ENCODE measurements at regions not wholly inside any gene's neighbourhood (a gene's known extent, or its start where the extent isn't known, plus 50 kb on each side); places are given as distances from the start of the nearest gene placed in this dataset.

DNA sequence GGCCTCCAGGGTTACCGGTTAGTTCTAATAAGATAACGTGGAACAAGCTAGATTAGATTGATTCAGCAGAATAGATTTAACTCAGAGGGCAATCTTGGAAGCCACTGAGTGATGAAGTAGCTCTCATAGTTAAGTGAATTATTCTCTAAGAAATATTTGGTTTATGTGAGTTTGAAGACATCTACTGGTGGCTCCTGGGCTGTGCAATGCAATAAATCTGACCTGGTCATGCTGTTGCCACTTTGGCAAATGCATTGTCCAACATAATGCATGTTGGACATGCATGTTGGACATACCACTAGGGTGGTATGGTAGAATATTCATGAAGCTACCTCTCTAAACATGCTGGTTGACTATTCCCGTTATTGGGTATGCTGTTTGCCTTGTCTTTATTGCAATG lies 493.7 kb upstream of the VRK2 start:
- H3K4me1 ChIP-seq (ENCODE audit: control insufficient read depth, insufficient read depth, low read length), result no peaks in the 10 kb centered on the region
- no peaks in the 10 kb centered on the region for H3K9me3 ChIP-seq (replicated peaks; ENCODE audit: low read length)
- no peak overlapping the region for H3K4me2 ChIP-seq (ENCODE audit: low read length)
- no peak overlapping the region for H3K4me3 ChIP-seq (ENCODE audit: low read length)
- H3K36me3 ChIP-seq (ENCODE audit: insufficient read depth, low read length), result no peaks in the 10 kb centered on the region
- H3K27me3 ChIP-seq (ENCODE audit: control insufficient read depth, insufficient read depth, low read length), result no peaks in the 10 kb centered on the region
- no peak overlapping the region for H3K9ac ChIP-seq (ENCODE audit: low read depth, low read length)

DNA sequence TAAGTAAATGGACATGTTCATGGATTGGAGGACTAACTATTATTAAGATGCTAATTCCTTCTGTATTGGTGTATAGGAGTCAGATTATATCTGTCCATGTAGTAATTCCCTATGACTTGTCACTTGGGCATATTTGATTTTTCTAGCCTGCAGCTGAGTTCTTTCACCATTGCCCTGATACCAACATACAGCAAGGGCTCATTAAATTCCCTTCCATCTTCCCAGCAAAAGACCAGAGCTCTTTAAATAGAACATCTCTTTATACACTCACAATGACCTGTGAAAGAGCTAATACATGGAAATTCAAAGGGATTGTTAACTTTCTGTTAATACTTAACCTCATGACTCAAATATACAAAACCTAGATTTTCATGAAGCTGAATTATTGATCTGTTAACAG lies 492.3 kb upstream of the VRK2 start:
- H3K9me3 ChIP-seq (replicated peaks; ENCODE audit: low read length), result no peaks in the 10 kb centered on the region

DNA sequence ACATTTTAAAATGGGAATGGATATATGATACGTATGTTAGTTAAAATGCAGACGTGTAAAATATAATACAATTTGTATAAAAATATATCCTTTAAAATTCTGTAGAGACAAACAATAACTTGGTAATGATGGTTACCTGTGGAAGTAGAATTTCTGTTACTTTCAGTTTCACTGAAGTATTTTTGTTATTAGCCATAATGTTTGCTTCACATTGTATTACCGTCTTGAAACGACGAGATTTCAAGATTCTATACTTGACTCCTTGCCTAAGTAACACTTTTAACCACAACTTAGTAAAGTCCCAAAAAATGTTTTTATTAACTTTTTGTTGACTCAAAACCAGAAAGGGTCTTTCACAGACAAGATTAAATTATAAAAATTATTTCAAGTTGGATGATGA lies 488.3 kb upstream of the VRK2 start:
- Histone ChIP-seq H3K36me3 (ENCODE audit: insufficient read depth, low read length) (no peaks in the 10 kb centered on the region), H3K9me3 (replicated peaks; ENCODE audit: low read length) (no peaks in the 10 kb centered on the region), H3K9ac (ENCODE audit: low read depth, low read length) (no peak overlapping the region), H3K4me1 (ENCODE audit: control insufficient read depth, insufficient read depth, low read length) (no peaks in the 10 kb centered on the region), H3K4me2 (ENCODE audit: low read length) (no peak overlapping the region), H3K27me3 (ENCODE audit: control insufficient read depth, insufficient read depth, low read length) (no peaks in the 10 kb centered on the region), H3K4me3 (ENCODE audit: low read length) (no peak overlapping the region)

More for the DNA sequence above, 492.3 kb upstream of the VRK2 start:
- H3K4me2 ChIP-seq (ENCODE audit: low read length), result no peak overlapping the region
- no peaks in the 10 kb centered on the region for H3K27me3 ChIP-seq (ENCODE audit: control insufficient read depth, insufficient read depth, low read length)
- H3K9ac ChIP-seq (ENCODE audit: low read depth, low read length), result no peak overlapping the region
- no peak overlapping the region for H3K4me3 ChIP-seq (ENCODE audit: low read length)
- no peaks in the 10 kb centered on the region for H3K36me3 ChIP-seq (ENCODE audit: insufficient read depth, low read length)
- H3K4me1 ChIP-seq (ENCODE audit: control insufficient read depth, insufficient read depth, low read length), result no peaks in the 10 kb centered on the region

DNA sequence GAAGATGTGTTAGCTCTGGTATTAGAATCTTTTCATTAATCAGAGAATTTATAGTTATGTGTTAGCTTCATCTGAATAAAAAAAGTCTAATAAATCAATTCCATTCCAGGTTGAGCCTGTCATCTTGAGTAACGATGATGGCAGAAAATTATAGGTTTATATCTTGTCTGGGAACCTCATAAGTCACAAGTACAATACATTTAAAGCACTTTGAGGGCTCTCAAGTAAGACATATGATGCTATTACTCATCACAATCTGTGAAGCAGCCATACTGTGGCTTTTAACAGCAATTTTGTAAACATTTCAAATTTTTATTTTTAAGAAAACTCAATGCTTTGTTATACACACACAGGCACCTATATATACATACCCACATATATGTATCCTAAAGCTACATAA lies 484.1 kb upstream of the VRK2 start:
- Histone ChIP-seq H3K9ac (ENCODE audit: low read depth, low read length) (no peak overlapping the region), H3K4me2 (ENCODE audit: low read length) (no peak overlapping the region), H3K4me3 (ENCODE audit: low read length) (no peak overlapping the region), H3K9me3 (replicated peaks; ENCODE audit: low read length) (no peaks in the 10 kb centered on the region), H3K36me3 (ENCODE audit: insufficient read depth, low read length) (no peaks in the 10 kb centered on the region), H3K27me3 (ENCODE audit: control insufficient read depth, insufficient read depth, low read length) (no peaks in the 10 kb centered on the region), H3K4me1 (ENCODE audit: control insufficient read depth, insufficient read depth, low read length) (no peaks in the 10 kb centered on the region)

DNA sequence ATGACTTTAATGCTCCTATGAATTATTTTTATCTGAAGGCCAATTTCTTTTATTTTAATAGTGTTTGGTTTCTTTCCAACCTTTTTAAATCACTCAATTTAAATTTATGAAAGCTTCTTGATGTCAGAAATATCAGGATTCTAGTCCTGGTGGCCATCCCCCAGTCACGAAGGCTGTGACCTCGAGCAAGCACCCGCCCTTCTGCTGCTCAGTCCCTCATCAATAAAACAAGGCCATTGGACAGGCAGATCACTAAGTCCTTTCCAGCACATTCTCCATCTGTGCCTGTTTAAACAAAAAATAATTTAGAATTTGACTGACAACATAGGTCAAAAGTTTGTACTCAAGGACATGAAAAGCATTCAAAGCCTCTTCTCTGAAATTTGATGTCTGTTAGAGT lies 483.6 kb upstream of the VRK2 start:
- Histone ChIP-seq H3K27me3 (ENCODE audit: control insufficient read depth, insufficient read depth, low read length) (no peaks in the 10 kb centered on the region), H3K4me3 (ENCODE audit: low read length) (no peak overlapping the region), H3K36me3 (ENCODE audit: insufficient read depth, low read length) (no peaks in the 10 kb centered on the region), H3K4me2 (ENCODE audit: low read length) (no peak overlapping the region), H3K9ac (ENCODE audit: low read depth, low read length) (no peak overlapping the region), H3K4me1 (ENCODE audit: control insufficient read depth, insufficient read depth, low read length) (no peaks in the 10 kb centered on the region), H3K9me3 (replicated peaks; ENCODE audit: low read length) (no peaks in the 10 kb centered on the region)

DNA sequence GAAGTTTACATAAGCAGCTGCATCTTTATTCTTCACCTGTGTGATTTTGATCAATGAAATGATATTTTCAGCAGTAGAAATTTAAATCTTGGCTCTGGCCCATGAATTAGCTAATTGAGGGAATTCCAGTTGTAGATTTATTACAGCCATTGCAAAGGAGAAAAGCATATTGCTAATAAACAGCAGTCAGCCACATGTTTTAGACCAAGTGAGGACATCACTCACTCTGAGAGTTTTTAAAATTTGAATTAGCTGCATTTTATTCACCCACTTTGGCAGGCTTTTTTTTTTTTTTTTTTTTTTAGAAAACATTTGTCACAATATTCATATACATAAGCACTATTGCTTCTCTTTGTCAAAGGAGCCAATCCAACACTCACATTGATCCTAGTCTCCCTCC lies 479.4 kb upstream of the VRK2 start:
- Histone ChIP-seq H3K4me2 (ENCODE audit: low read length) (no peak overlapping the region), H3K36me3 (ENCODE audit: insufficient read depth, low read length) (no peaks in the 10 kb centered on the region), H3K27me3 (ENCODE audit: control insufficient read depth, insufficient read depth, low read length) (no peaks in the 10 kb centered on the region), H3K9me3 (replicated peaks; ENCODE audit: low read length) (no peaks in the 10 kb centered on the region), H3K9ac (ENCODE audit: low read depth, low read length) (no peak overlapping the region), H3K4me1 (ENCODE audit: control insufficient read depth, insufficient read depth, low read length) (no peaks in the 10 kb centered on the region), H3K4me3 (ENCODE audit: low read length) (no peak overlapping the region)

GRCh38 chr2:57569396-57569795 lies 477.2 kb upstream of the VRK2 start:
- Histone ChIP-seq H3K4me1 (ENCODE audit: control insufficient read depth, insufficient read depth, low read length) (no peaks in the 10 kb centered on the region), H3K9me3 (replicated peaks; ENCODE audit: low read length) (no peaks in the 10 kb centered on the region), H3K4me3 (ENCODE audit: low read length) (no peak overlapping the region), H3K4me2 (ENCODE audit: low read length) (no peak overlapping the region), H3K27me3 (ENCODE audit: control insufficient read depth, insufficient read depth, low read length) (no peaks in the 10 kb centered on the region), H3K9ac (ENCODE audit: low read depth, low read length) (no peak overlapping the region), H3K36me3 (ENCODE audit: insufficient read depth, low read length) (no peaks in the 10 kb centered on the region)

- Histone ChIP-seq H3K27me3 (ENCODE audit: control insufficient read depth, insufficient read depth, low read length) (no peaks in the 10 kb centered on the region), H3K4me2 (ENCODE audit: low read length) (no peak overlapping the region), H3K9me3 (replicated peaks; ENCODE audit: low read length) (no peaks in the 10 kb centered on the region), H3K4me3 (ENCODE audit: low read length) (no peak overlapping the region), H3K9ac (ENCODE audit: low read depth, low read length) (no peak overlapping the region), H3K4me1 (ENCODE audit: control insufficient read depth, insufficient read depth, low read length) (no peaks in the 10 kb centered on the region), H3K36me3 (ENCODE audit: insufficient read depth, low read length) (no peaks in the 10 kb centered on the region)
These were observed 475.6 kb upstream of the VRK2 start for GRCh38 chr2:57570961-57571360.

DNA sequence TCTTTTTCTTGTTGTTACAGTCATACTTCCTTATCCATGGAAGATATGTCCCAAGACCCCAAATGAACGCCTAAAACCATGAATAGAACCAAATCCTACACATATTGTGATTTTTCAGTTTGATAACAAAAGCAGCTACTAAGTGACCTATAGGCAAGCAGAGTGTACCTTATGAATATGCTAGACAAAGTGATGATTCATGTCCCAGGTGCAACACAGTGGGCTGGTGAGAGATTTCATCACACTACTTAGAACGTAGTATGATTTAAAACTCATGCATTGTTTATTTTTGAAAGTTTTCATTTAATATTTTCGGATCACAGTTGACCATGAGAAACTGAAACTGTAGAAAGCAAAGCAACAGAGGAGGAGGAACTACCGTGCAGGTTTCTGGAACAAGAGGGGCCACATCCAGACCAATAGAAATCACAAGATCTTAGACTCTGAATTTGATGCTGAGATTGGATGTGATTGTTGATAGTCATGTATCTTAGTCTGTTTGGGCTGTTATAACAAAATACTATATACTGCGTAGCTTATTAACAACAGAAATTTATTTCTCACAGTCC lies 470.8 kb upstream of the VRK2 start:
- no peaks in the 10 kb centered on the region for H3K4me1 ChIP-seq (ENCODE audit: control insufficient read depth, insufficient read depth, low read length)
- no peak overlapping the region for H3K4me2 ChIP-seq (ENCODE audit: low read length)
- H3K27me3 ChIP-seq (ENCODE audit: control insufficient read depth, insufficient read depth, low read length), result no peaks in the 10 kb centered on the region
- H3K9me3 ChIP-seq (replicated peaks; ENCODE audit: low read length), result no peaks in the 10 kb centered on the region
- no peaks in the 10 kb centered on the region for H3K36me3 ChIP-seq (ENCODE audit: insufficient read depth, low read length)
- no peak overlapping the region for H3K4me3 ChIP-seq (ENCODE audit: low read length)
- no peak overlapping the region for H3K9ac ChIP-seq (ENCODE audit: low read depth, low read length)

GRCh38 chr2:57576983-57577382 lies 469.6 kb upstream of the VRK2 start:
- no peaks in the 10 kb centered on the region for H3K9me3 ChIP-seq (replicated peaks; ENCODE audit: low read length)

DNA sequence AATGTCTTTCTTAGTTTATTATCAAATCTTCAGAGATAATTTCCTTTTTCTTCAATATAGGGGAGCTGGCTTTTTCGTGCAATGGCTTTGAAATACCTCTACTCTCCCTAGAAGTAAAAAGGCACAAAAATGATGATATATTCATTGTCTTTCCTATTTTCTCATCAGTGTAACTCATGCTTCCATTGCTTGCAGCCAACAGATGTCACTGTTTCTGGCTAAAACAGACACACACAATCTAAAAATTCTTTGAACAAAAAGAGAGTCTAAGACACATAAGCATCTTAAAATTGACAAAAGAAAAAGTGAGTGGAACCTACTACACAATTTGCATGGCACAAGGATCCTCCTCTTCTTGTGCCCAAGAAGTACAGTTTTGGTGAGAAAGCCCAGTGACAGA lies 448.7 kb upstream of the VRK2 start:
- no peaks in the 10 kb centered on the region for H3K27me3 ChIP-seq (ENCODE audit: control insufficient read depth, insufficient read depth, low read length)
- no peak overlapping the region for H3K4me2 ChIP-seq (ENCODE audit: low read length)
- no peaks in the 10 kb centered on the region for H3K36me3 ChIP-seq (ENCODE audit: insufficient read depth, low read length)
- no peaks in the 10 kb centered on the region for H3K9me3 ChIP-seq (replicated peaks; ENCODE audit: low read length)
- no peak overlapping the region for H3K9ac ChIP-seq (ENCODE audit: low read depth, low read length)
- no peaks in the 10 kb centered on the region for H3K4me1 ChIP-seq (ENCODE audit: control insufficient read depth, insufficient read depth, low read length)
- H3K4me3 ChIP-seq (ENCODE audit: low read length), result no peak overlapping the region

More at GRCh38 chr2:57576983-57577382, 469.6 kb upstream of the VRK2 start:
- H3K4me1 ChIP-seq (ENCODE audit: control insufficient read depth, insufficient read depth, low read length), result no peaks in the 10 kb centered on the region
- H3K27me3 ChIP-seq (ENCODE audit: control insufficient read depth, insufficient read depth, low read length), result no peaks in the 10 kb centered on the region
- no peak overlapping the region for H3K9ac ChIP-seq (ENCODE audit: low read depth, low read length)
- no peaks in the 10 kb centered on the region for H3K36me3 ChIP-seq (ENCODE audit: insufficient read depth, low read length)
- no peak overlapping the region for H3K4me2 ChIP-seq (ENCODE audit: low read length)
- H3K4me3 ChIP-seq (ENCODE audit: low read length), result no peak overlapping the region

DNA sequence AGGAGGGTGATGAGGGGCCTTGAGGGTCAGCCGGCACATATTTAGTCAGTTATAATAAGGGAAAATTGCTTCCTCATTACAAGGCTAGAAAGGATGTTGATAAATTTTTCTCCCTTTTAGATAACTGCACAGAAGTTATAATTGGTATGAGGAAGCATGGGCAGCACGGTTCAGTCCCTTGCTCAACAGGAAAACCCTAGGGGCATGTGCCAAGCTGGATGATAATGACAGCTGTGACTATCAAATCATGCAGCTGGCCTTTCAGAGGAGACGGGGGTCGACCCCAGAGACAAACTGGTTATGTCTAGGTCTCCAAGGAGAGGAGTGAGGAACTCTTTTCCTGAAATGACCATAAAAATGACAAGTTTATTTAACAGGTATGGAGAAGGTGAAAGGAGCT lies 448.1 kb upstream of the VRK2 start:
- H3K9me3 ChIP-seq (replicated peaks; ENCODE audit: low read length), result no peaks in the 10 kb centered on the region
- H3K4me1 ChIP-seq (ENCODE audit: control insufficient read depth, insufficient read depth, low read length), result no peaks in the 10 kb centered on the region

More for the DNA sequence above, 448.1 kb upstream of the VRK2 start:
- no peak overlapping the region for H3K4me3 ChIP-seq (ENCODE audit: low read length)
- no peak overlapping the region for H3K9ac ChIP-seq (ENCODE audit: low read depth, low read length)
- H3K4me2 ChIP-seq (ENCODE audit: low read length), result no peak overlapping the region
- H3K36me3 ChIP-seq (ENCODE audit: insufficient read depth, low read length), result no peaks in the 10 kb centered on the region
- H3K27me3 ChIP-seq (ENCODE audit: control insufficient read depth, insufficient read depth, low read length), result no peaks in the 10 kb centered on the region
